HG02571 (cell line): ENCODE measurements at regions not wholly inside any gene's neighbourhood (a gene's known extent, or its start where the extent isn't known, plus 50 kb on each side); places are given as distances from the start of the nearest gene placed in this dataset.

Experiments
- ATAC-seq: cut with Tn5 transposase; IDR thresholded peaks from one replicate; pipeline ENCODE4 v1.9.1; 2021; ENCODE audit warnings: mild to moderate bottlenecking, moderate library complexity; ENCODE audit not compliant: unreplicated experiment

- ATAC-seq, result no peak
These were observed 523.0 kb upstream of the SLITRK1 start for GRCh38 chr13:84405286-84405685.

GRCh38 chr13:84400706-84401105 is 518.4 kb upstream of the SLITRK1 start:
- no peak for ATAC-seq

GRCh38 chr13:84399320-84400085 is 517.2 kb upstream of the SLITRK1 start:
- no peak for ATAC-seq

- no peak for ATAC-seq
These were observed 511.8 kb upstream of the SLITRK1 start for GRCh38 chr13:84393981-84394625.

- no peak for ATAC-seq
These were observed 498.6 kb upstream of the SLITRK1 start for GRCh38 chr13:84380866-84381265.

GRCh38 chr13:84377106-84377505 is 494.8 kb upstream of the SLITRK1 start:
- ATAC-seq, result no peak

GRCh38 chr13:84366506-84366905 is 484.2 kb upstream of the SLITRK1 start:
- ATAC-seq, result no peak

- no peak for ATAC-seq
These were observed 480.5 kb upstream of the SLITRK1 start for GRCh38 chr13:84362777-84363176.

- no peak for ATAC-seq
These were observed 478.5 kb upstream of the SLITRK1 start for GRCh38 chr13:84360822-84361221.

GRCh38 chr13:84358601-84359000 is 476.3 kb upstream of the SLITRK1 start:
- ATAC-seq, result no peak

- ATAC-seq, result no peak
These were observed 470.7 kb upstream of the SLITRK1 start for GRCh38 chr13:84352946-84353345.

GRCh38 chr13:84339456-84339855 is 457.2 kb upstream of the SLITRK1 start:
- ATAC-seq, result no peak

- ATAC-seq, result no peak
These were observed 450.1 kb upstream of the SLITRK1 start for GRCh38 chr13:84332346-84332745.

- no peak for ATAC-seq
These were observed 433.3 kb upstream of the SLITRK1 start for GRCh38 chr13:84315527-84315926.

- no peak for ATAC-seq
These were observed 420.8 kb upstream of the SLITRK1 start for GRCh38 chr13:84303035-84303434.

GRCh38 chr13:84297251-84297650 is 415.0 kb upstream of the SLITRK1 start:
- ATAC-seq, result no peak

GRCh38 chr13:84296401-84296800 is 414.1 kb upstream of the SLITRK1 start:
- ATAC-seq, result no peak

- ATAC-seq, result no peak
These were observed 412.3 kb upstream of the SLITRK1 start for GRCh38 chr13:84294576-84294975.

GRCh38 chr13:84290386-84290785 is 408.1 kb upstream of the SLITRK1 start:
- no peak for ATAC-seq

GRCh38 chr13:84279166-84279565 is 396.9 kb upstream of the SLITRK1 start:
- ATAC-seq, result no peak

GRCh38 chr13:84272877-84273562 is 390.7 kb upstream of the SLITRK1 start:
- no peak for ATAC-seq

GRCh38 chr13:84265257-84265764 is 383.0 kb upstream of the SLITRK1 start:
- no peak for ATAC-seq
